Fibroblast of skin of scalp (primary cell): ENCODE measurements at regions not wholly inside any gene's neighbourhood (a gene's known extent, or its start where the extent isn't known, plus 50 kb on each side); places are given as distances from the start of the nearest gene placed in this dataset.
"Not testable (repeated sequence)": the region's sequence is repeated elsewhere in the genome, so short reads cannot be mapped to it uniquely, and the experiment has no call there.

Source experiments
- DNase-seq: peaks from one replicate; pipeline ENCODE4 v3.0.0-alpha.2; 2013

GRCh38 chr1:121519042-121519755 is 334.4 kb downstream of the SRGAP2C start:
- DNase-seq: no peak

GRCh38 chr1:121519756-121520286 is 335.0 kb downstream of the SRGAP2C start:
- not testable (repeated sequence) for DNase-seq

- DNase-seq: no peak
Measured at GRCh38 chr1:121522061-121522759, 337.4 kb downstream of the SRGAP2C start.

GRCh38 chr1:121523112-121523511 is 338.3 kb downstream of the SRGAP2C start:
- not testable (repeated sequence) for DNase-seq

- no peak for DNase-seq
Measured at GRCh38 chr1:121525355-121525754, 340.6 kb downstream of the SRGAP2C start.

GRCh38 chr1:121528958-121529357 is 344.2 kb downstream of the SRGAP2C start:
- DNase-seq: not testable (repeated sequence)

GRCh38 chr1:121530026-121530425 is 345.3 kb downstream of the SRGAP2C start:
- DNase-seq: not testable (repeated sequence)

GRCh38 chr1:121531747-121532146 is 347.0 kb downstream of the SRGAP2C start:
- not testable (repeated sequence) for DNase-seq

GRCh38 chr1:121538148-121538547 is 353.4 kb downstream of the SRGAP2C start:
- not testable (repeated sequence) for DNase-seq

GRCh38 chr1:121538943-121539575 is 354.3 kb downstream of the SRGAP2C start:
- DNase-seq: no peak

- DNase-seq: not testable (repeated sequence)
Measured at GRCh38 chr1:121543988-121544387, 359.2 kb downstream of the SRGAP2C start.

GRCh38 chr1:121544500-121544899 is 359.7 kb downstream of the SRGAP2C start:
- DNase-seq: no peak

GRCh38 chr1:121545899-121546298 is 361.1 kb downstream of the SRGAP2C start:
- not testable (repeated sequence) for DNase-seq

GRCh38 chr1:121546830-121547591 is 362.2 kb downstream of the SRGAP2C start:
- DNase-seq: no peak

- not testable (repeated sequence) for DNase-seq
Measured at GRCh38 chr1:121547726-121548125, 363.0 kb downstream of the SRGAP2C start.

- DNase-seq: not testable (repeated sequence)
Measured at GRCh38 chr1:121550817-121551216, 366.0 kb downstream of the SRGAP2C start.

- not testable (repeated sequence) for DNase-seq
Measured at GRCh38 chr1:121551491-121551890, 366.7 kb downstream of the SRGAP2C start.

GRCh38 chr1:121556560-121556959 is 371.8 kb downstream of the SRGAP2C start:
- not testable (repeated sequence) for DNase-seq

GRCh38 chr1:121558034-121558433 is 373.3 kb downstream of the SRGAP2C start:
- DNase-seq: not testable (repeated sequence)

GRCh38 chr1:121558514-121558913 is 373.7 kb downstream of the SRGAP2C start:
- DNase-seq: peak; percentile 91

- no peak for DNase-seq
Measured at GRCh38 chr1:121566346-121566745, 381.6 kb downstream of the SRGAP2C start.

- DNase-seq: no peak
Measured at GRCh38 chr1:121569428-121569827, 384.7 kb downstream of the SRGAP2C start.
